ENCODE measurements at regions not wholly inside any gene's neighbourhood (a gene's known extent, or its start where the extent isn't known, plus 50 kb on each side); places are given as distances from the start of the nearest gene placed in this dataset.

DNA sequence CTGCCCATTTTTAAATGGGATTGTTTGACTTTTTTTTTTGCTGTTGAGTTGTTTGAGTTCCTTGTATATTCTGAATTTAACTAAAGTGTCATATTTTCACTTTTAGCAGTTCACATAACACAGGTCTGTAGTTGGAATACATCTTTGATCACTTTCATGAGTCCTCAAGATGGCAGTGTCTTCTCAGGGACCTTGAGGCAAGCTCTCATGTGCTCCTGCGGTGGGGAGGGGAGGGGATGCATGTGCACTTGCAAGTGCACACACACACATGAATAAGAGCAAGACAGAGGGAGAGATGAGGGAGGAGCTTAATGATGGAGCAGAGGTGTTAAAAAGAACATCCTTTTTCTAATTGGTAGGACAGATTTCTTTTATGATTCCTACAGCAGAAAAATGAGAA is 291.4 kb upstream of the OR4E1 start:
- H3K4me3 ChIP-seq, result no peak overlapping the region
- TF ChIP-seq POLR2A (IDR thresholded peaks at IDR 0.05) (no peak), EP300 (IDR thresholded peaks at IDR 0.05) (no peak), POLR2AphosphoS5 (IDR thresholded peaks at IDR 0.05) (no peak)
- TF ChIP-seq, protein P1, sequence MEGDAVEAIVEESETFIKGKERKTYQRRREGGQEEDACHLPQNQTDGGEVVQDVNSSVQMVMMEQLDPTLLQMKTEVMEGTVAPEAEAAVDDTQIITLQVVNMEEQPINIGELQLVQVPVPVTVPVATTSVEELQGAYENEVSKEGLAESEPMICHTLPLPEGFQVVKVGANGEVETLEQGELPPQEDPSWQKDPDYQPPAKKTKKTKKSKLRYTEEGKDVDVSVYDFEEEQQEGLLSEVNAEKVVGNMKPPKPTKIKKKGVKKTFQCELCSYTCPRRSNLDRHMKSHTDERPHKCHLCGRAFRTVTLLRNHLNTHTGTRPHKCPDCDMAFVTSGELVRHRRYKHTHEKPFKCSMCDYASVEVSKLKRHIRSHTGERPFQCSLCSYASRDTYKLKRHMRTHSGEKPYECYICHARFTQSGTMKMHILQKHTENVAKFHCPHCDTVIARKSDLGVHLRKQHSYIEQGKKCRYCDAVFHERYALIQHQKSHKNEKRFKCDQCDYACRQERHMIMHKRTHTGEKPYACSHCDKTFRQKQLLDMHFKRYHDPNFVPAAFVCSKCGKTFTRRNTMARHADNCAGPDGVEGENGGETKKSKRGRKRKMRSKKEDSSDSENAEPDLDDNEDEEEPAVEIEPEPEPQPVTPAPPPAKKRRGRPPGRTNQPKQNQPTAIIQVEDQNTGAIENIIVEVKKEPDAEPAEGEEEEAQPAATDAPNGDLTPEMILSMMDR (IDR thresholded peaks at IDR 0.05), result no peak
- no peak for DNase-seq
- no peaks in the 10 kb centered on the region for H3K36me3 ChIP-seq
- intact Hi-C loops (cut with DNase I; ENCODE audit: low total_unique reads), result no loop called here
- no peaks in the 10 kb centered on the region for H3K9me3 ChIP-seq
- no peak overlapping the region for H3K27ac ChIP-seq
- no peaks in the 10 kb centered on the region for H3K4me1 ChIP-seq
- no peaks in the 10 kb centered on the region for H3K27me3 ChIP-seq
- 50 to 92% (median 72%) methylated on average over 1 of the region's 1 CpG for WGBS, 5 donors

DNA sequence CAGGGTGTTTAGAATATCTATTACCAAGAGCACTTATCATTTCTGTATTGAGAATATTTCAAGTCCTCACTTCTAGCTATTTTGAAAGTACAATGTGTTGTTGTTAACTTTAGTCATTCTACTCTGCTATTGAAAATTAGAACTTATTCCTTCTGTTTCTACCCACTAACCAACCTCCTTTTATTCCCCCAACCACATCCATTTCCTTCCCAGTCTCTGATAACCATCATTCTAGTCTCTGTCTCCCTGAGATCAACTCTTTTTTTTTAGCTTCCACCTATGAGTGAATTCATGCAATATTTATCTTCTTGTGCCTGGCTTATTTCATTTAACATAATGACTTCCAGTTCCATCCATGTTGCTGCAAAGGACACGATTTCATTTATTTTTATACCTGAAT is 290.6 kb upstream of the OR4E1 start:
- TF ChIP-seq POLR2AphosphoS5 (IDR thresholded peaks at IDR 0.05), result no peak
- TF ChIP-seq, protein P1 (IDR thresholded peaks at IDR 0.05), result no peak
- TF ChIP-seq POLR2A (IDR thresholded peaks at IDR 0.05), result no peak
- TF ChIP-seq EP300 (IDR thresholded peaks at IDR 0.05), result no peak
- H3K4me3 ChIP-seq, result no peak overlapping the region
- no peaks in the 10 kb centered on the region for H3K27me3 ChIP-seq
- WGBS, 5 donors, result 56 to 75% (median 65%) methylated on average over 1 of the region's 1 CpG
- H3K4me1 ChIP-seq, result no peaks in the 10 kb centered on the region
- H3K9me3 ChIP-seq, result no peaks in the 10 kb centered on the region
- DNase-seq, result no peak
- H3K36me3 ChIP-seq, result no peaks in the 10 kb centered on the region
- intact Hi-C loops (cut with DNase I; ENCODE audit: low total_unique reads), result no loop called here
- H3K27ac ChIP-seq, result no peak overlapping the region

DNA sequence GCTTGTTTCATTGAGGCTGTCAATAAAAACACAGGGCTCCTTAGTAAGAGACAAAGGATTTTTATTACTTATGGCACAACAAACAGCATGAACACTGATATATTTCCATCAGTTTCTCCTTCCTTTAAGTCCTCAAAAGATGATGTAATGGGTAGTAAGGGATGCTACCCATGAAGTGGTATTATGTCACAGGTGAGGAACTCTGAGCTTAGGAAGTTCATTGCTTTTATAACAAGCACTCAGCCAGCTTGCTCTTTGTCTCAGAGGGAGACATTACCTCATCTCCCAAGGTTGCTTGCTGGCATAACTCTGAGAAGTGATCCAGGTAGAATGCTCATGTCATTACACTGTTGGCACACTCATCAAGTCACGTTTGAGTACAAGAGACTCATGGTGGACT is 287.0 kb upstream of the OR4E1 start:
- 27 to 62% (median 48%) methylated on average over 1 of the region's 1 CpG for WGBS, 5 donors
- intact Hi-C loops (cut with DNase I; ENCODE audit: low total_unique reads), result no loop called here
- H3K9me3 ChIP-seq, result peaks cover 0 to 7% (median 0%) of the 10 kb centered on the region in 4 donors
- H3K27me3 ChIP-seq, result peaks cover 0 to 4% (median 0%) of the 10 kb centered on the region in 3 donors
- no peak for DNase-seq
- no peak overlapping the region for H3K27ac ChIP-seq
- TF ChIP-seq POLR2AphosphoS5 (IDR thresholded peaks at IDR 0.05), result no peak
- TF ChIP-seq EP300 (IDR thresholded peaks at IDR 0.05), result no peak
- no peak for TF ChIP-seq POLR2A (IDR thresholded peaks at IDR 0.05)
- TF ChIP-seq, protein P1 (IDR thresholded peaks at IDR 0.05), result no peak
- H3K4me3 ChIP-seq, result no peak overlapping the region
- H3K36me3 ChIP-seq, result no peaks in the 10 kb centered on the region
- no peaks in the 10 kb centered on the region for H3K4me1 ChIP-seq

DNA sequence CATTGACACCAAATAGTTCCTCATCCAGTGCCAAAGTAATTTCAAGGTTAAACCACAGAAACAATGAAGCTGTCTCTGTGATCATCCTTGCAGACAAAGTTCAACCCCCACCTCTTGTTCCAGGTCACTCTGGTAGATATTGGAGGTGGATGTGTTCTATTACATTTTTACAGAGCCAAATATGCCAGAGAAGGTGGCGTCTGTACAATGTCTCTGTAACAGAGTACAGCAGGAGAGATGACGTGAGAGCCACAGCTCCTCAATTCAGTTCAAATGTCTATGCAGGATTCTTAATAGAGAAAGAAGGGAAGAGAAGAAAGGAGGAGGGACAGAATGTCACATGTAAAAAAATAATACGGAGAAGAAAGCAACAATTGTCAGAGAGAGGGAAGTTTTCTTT is 268.3 kb upstream of the OR4E1 start:
- no peak overlapping the region for H3K27ac ChIP-seq
- H3K4me3 ChIP-seq, result no peak overlapping the region
- H3K4me1 ChIP-seq, result no peaks in the 10 kb centered on the region
- DNase-seq, result no peak
- H3K36me3 ChIP-seq, result no peaks in the 10 kb centered on the region
- H3K27me3 ChIP-seq, result no peaks in the 10 kb centered on the region
- TF ChIP-seq EP300 (IDR thresholded peaks at IDR 0.05) (no peak), POLR2AphosphoS5 (IDR thresholded peaks at IDR 0.05) (no peak), POLR2A (IDR thresholded peaks at IDR 0.05) (no peak)
- TF ChIP-seq, protein P1 (IDR thresholded peaks at IDR 0.05), result no peak
- no peaks in the 10 kb centered on the region for H3K9me3 ChIP-seq
- 75 to 87% (median 85%) methylated on average over 3 of the region's 3 CpGs for whole genome bisulfite sequencing, 5 donors
- intact Hi-C loops (cut with DNase I; ENCODE audit: low total_unique reads), result no loop called here
